GM06990 (cell line): ENCODE measurements at regions not wholly inside any gene's neighbourhood (a gene's known extent, or its start where the extent isn't known, plus 50 kb on each side); places are given as distances from the start of the nearest gene placed in this dataset.
"Not testable (repeated sequence)": the region's sequence is repeated elsewhere in the genome, so short reads cannot be mapped to it uniquely, and the experiment has no call there.

Experiments
- DNase-seq: peaks from one replicate; pipeline ENCODE4 v3.0.0-alpha.2; 2011; ENCODE audit not compliant: insufficient read length; ENCODE audit errors: extremely low read depth
- H3K27me3 ChIP-seq: replicated peaks from 2 replicates; pipeline ENCODE4 v1.6.0; 2011; ENCODE audit warnings: low read length; ENCODE audit not compliant: control insufficient read depth, insufficient read depth
- H3K36me3 ChIP-seq: 2 replicates; pipeline ENCODE4 v1.5.1; 2011; ENCODE audit warnings: low read length; ENCODE audit not compliant: control insufficient read depth, insufficient read depth
- H3K4me3 ChIP-seq: replicated peaks from 2 replicates; pipeline ENCODE4 v1.5.1; 2011; ENCODE audit warnings: low read depth, mild to moderate bottlenecking, control low read depth, low read length
- CTCF ChIP-seq: IDR thresholded peaks from 2 replicates; pipeline ENCODE4 v1.5.1; 2011; ENCODE audit warnings: low read length, control low read depth, mild to moderate bottlenecking, inconsistent platforms; ENCODE audit not compliant: insufficient read depth, poor library complexity, severe bottlenecking

GRCh38 chr12:24679126-24679525 lies 269.8 kb downstream of the BCAT1 start:
- Histone ChIP-seq H3K27me3 (no peaks in the 10 kb centered on the region; the same call in 1 of the 2 replicates), H3K36me3 (no peaks in the 10 kb centered on the region), H3K4me3 (no peak overlapping the region)
- TF ChIP-seq CTCF: no peak
- DNase-seq: no peak

DNA sequence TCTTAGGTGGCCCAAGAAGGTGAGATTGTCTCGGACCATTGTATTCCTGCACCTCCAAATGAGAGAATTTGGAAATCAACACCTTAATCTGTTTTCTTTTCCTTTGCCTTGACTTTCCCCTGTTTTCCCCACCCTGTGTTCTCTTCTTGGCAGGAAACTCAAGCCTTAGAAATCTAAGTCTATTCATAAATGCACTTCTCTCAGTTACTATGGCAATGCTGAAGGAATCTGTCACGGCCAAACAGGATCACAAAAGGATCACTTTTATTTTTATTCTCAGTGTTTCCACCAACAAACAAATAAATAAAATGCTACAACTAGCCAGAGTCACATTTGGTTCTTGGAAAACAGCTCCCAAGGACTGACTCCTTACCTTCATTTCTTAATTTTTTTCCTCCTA lies 270.5 kb downstream of the BCAT1 start:
- no peak overlapping the region for H3K4me3 ChIP-seq
- no peak for DNase-seq
- no peaks in the 10 kb centered on the region; the same call in 1 of the 2 replicates for H3K27me3 ChIP-seq
- no peak for TF ChIP-seq CTCF
- no peaks in the 10 kb centered on the region for H3K36me3 ChIP-seq

DNA sequence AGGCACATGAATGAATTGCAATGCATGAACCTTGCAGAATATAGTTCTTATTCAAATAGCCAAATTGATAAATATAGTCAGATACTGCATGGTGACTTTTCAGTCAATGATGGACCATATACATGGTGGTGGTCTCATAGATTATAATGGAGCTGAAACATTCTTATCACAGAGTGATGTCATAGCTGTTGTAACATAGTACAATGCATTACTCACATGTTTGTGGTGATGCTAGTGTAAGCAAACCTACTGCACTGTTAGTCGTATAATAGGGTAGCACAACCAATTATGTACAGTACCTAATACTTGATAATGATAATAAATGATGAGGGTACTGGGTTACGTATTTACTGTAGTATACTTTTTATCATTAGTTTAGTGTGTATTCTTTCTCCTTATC lies 280.3 kb downstream of the BCAT1 start:
- no peak for TF ChIP-seq CTCF
- no peak overlapping the region for H3K4me3 ChIP-seq
- DNase-seq: no peak
- no peaks in the 10 kb centered on the region for H3K27me3 ChIP-seq
- H3K36me3 ChIP-seq: no peaks in the 10 kb centered on the region

DNA sequence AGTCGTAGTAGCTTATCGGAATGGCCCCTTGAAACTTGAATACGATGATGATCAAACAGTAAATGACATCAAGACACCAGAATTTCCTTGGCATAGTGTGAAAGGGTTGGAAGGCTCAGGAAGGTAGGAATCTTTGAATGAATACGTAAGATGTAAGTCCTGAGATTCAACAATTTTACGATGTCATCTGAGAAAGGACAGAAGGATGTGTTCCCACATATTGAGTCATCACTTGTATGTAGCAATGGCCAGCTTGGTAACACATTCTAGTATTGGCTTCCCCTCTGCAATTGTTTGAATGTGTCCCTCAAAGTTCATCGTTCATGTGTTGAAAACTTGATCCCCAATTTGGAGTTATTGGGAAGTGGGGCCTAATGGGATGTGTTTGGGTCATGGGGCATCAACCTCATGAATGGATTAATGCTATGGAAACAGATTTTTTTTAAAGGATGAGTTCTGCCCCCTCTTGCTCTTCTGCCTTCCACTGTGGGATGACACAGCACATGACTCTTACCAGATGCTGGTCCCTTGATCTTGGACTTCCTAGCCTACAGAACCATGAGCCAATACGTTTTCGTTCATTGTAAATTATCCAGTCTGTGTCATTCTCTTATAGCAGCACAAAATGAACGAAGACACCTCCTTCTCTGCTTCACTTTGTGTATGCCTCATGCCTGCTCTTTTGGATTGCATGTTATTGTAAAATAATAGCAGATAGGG lies 284.6 kb downstream of the BCAT1 start:
- TF ChIP-seq CTCF: no peak
- H3K4me3 ChIP-seq: no peak overlapping the region
- DNase-seq: no peak

DNA sequence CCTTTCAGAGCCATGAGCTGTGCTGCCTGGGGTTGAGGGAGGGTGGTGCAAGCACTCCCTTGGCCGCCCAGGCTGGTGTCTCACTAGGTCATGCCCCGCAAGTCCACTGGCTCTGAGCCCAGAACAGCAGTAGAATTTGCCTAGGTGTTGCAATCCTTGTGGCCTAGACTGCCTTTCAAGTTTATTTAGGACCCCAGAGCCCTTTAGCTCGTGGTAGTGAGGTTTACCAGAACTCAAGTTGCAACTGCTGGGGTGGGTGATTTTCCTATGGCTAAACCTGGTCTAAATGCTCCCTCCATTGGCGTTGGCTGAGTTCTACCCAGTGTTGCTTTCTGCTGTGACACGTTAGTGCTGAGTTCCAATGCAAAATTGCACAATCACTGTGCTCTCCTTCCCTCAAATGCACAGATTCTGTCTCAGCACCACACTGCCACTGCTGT lies 287.2 kb downstream of the BCAT1 start:
- no peak for TF ChIP-seq CTCF
- no peaks in the 10 kb centered on the region for H3K36me3 ChIP-seq
- H3K4me3 ChIP-seq: no peak overlapping the region
- no peak for DNase-seq
- no peaks in the 10 kb centered on the region for H3K27me3 ChIP-seq

More for the DNA sequence above, 284.6 kb downstream of the BCAT1 start:
- Histone ChIP-seq H3K27me3 (no peaks in the 10 kb centered on the region), H3K36me3 (no peaks in the 10 kb centered on the region)

DNA sequence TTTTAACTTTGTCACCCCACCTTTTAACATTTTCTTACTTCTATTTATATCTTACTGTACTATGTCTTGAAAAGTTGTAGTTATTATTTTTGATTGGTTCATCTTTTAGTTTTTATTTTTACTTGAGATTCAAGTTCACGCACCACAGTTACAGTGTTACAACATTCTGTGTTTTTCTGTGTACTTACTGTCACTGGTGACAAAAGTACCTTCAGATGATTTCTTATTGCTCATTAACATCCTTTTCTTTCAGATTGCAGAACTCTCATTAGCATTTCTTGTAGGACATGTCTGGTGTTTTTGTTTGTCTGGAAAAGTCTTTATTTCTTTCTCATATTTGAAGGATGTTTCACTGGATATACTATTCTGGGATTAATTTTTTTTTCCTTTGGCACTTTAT lies 289.9 kb downstream of the BCAT1 start:
- no peak for DNase-seq
- Histone ChIP-seq H3K4me3 (no peak overlapping the region), H3K36me3 (no peaks in the 10 kb centered on the region), H3K27me3 (no peaks in the 10 kb centered on the region)
- TF ChIP-seq CTCF: no peak

DNA sequence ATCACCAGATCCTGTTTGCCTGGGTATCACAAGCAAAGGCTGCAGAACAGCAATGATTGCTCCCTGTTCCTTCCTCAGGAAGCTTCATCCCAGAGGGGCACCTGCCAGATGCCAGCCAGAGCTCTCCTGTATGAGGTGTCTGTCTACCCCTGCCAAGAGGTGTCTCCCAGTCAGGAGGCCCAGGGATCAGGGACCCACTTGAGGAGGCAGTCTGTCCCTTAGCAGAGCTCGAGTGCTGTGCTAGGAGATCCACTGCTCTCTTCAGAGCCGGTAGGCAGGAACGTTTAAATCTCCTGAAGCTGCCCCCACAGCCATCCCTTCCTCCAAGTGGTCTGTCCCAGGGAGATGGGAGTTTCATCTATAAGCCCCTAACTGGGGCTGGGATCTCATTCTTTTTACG lies 294.6 kb downstream of the BCAT1 start:
- H3K27me3 ChIP-seq, H3K36me3 ChIP-seq, H3K4me3 ChIP-seq, DNase-seq: not testable (repeated sequence)
